ENCODE measurements at regions not wholly inside any gene's neighbourhood (a gene's known extent, or its start where the extent isn't known, plus 50 kb on each side); places are given as distances from the start of the nearest gene placed in this dataset.
"Not testable (repeated sequence)": the region's sequence is repeated elsewhere in the genome, so short reads cannot be mapped to it uniquely, and the experiment has no call there.

DNA sequence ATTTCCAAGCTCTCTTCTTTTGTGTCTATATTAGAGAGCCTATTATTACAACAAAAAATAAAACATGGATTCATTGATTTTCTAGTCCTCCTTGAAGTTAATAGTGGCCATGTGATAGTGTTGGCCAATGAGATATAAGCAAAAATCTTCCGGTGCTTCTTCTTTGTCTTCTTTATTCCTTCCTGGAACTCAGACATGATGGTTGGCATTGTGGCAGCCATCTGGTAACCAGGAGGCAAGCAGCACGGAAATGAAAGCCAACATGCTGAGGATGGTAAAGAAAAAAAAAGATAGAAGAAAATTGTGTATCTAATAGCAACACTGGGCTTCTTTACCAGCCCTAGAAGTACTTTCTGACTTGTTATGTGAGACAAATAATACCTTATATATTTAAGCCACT lies 50.8 kb upstream of the SEL1L start:
- DNase-seq (ENCODE audit: low read depth in 2 of 3, low spot score in 2 of 3): no peak

DNA sequence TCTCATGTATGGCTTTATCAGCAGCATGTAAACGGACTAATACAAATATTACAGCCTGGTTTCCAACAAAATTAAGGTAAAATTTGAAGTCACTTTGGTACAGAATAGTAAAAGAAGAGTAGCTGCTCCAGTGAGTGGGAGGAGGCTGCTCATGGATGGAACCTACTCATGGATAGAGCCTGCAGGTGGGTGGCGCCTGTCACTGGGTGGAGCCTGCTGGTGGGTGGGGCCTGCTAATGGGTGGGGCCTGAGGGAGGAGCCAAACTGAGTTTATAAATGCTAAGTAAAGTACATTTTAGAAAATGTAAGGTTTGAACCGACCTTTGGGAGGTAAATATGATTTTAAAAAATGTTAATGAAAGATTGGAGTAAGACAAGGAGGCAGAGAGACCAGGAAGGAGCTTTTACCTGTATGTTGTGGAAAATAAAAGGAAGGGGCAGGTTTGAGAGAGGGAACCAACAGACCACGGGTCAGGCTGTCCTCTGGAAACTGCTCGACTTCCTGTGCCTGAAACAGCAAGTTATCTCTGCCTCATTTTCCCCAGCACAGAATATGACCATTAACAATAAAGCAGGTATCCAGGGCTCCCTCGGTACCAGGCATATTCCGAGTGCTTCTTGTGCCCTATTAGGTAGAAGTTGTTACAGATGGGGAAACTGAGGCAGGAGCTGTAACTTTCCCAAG lies 55.9 kb upstream of the SEL1L start:
- DNase-seq (ENCODE audit: low read depth in 2 of 3, low spot score in 2 of 3): no peak

DNA sequence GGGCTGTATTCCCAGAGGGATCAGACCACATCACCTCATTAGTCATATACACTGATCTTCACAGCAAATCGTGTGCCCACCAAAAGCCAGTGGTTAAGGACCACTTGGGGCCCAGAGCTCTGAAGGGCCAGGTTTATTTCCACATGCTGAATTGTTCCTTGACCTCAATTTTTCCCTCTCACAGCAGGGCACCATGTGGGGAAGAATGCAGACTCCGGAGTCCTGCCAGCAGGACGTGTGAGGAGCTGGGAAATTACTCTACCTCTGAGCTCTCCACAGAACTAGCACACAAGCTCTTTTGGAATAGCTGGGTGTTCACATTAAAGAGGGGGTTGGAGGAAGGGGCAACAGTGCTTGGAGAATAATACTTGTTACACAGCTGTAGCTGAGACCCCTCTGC lies 57.6 kb upstream of the SEL1L start:
- DNase-seq (ENCODE audit: low read depth in 2 of 3, low spot score in 2 of 3): no peak

DNA sequence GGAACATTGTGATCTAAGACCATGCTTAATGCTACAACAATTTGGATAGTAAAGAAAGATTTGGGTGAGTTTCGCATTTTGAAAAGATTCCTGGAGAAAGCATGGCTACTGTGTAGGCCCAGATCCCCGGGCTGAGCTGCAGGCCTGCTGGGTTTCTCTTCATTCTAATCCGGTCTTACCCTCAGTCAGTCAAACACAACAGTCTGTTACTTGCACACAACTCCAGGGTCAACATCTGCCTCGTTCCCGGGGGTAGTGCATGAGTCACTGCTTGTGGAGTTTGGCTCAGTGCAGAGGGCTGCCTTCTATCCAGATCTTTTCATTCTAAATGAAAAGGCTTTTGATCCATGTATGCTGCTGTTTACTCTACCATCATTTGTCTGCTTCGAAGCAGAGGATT lies 60.4 kb upstream of the SEL1L start:
- no peak for DNase-seq (ENCODE audit: low read depth in 2 of 3, low spot score in 2 of 3)

DNA sequence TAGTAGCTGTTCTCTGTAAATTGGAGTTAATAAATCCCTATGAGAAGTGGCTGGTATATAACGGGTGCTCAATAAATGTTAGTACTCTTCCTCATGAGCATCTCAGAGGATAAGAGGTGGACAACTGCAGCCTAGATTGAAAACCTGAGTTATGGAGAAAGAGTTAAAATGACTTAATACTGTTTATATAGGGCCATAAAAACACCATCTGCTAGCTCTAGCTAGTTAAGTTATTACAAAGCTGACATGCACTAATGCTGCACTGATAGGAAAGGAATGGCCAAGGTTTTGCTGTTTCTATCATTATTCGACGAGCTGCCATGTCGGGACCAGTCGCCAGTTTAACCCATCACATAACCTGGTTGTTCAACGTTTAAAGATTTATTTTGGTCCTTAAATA lies 72.0 kb upstream of the SEL1L start:
- no peak for DNase-seq (ENCODE audit: low read depth in 2 of 3, low spot score in 2 of 3)

DNA sequence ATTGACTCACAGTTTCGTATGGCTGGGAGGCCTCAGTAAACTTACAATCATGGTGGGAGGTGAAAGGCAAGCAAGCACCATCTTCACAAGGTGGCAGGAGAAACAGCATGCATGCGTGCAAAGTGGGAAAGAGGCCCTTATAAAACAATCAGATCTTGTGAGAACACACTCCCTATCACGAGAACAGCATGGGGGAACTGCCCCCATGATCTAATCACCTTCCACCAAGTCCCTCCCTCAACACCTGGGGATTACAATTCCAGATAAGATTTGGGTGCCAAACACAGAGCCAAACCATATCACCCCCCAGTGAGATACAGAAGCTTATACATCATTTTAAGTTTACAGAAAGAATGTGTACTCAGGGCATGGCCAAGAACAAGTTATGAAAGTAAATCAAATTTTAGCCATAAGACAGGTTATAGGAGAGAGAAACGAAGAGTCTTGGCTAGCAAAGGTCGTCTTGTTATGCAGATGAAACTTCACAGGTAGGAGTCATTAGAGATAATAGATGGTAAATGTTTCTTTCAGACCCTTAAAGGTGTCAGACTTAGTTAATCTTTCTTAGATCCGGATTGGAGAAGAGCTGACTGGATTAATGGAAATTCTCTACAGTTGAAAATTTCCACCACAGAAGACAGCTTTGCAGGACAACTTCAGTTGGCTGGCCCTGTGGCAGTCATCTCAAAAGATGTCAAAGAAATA lies 79.8 kb upstream of the SEL1L start:
- DNase-seq (ENCODE audit: low read depth in 2 of 3, low spot score in 2 of 3): no peak

DNA sequence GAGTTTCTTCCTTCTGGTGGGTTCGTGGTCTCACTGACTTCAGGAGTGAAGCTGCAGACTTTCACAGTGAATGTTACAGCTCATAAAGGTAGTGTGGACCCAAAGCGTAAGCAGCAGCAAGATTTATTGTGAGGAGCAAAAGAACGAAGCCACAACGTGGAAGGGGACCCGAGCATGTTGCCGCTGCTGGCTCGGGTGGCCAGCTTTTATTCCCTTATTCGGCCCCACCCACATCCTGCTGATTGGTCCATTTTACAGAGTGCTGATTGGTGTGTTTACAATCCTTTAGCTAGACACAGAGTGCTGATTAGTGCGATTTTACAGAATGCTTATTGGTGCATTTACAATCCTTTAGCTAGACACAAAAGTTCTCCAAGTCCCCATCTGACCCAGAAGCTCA lies 80.6 kb upstream of the SEL1L start:
- DNase-seq (ENCODE audit: low read depth in 2 of 3, low spot score in 2 of 3): not testable (repeated sequence)

DNA sequence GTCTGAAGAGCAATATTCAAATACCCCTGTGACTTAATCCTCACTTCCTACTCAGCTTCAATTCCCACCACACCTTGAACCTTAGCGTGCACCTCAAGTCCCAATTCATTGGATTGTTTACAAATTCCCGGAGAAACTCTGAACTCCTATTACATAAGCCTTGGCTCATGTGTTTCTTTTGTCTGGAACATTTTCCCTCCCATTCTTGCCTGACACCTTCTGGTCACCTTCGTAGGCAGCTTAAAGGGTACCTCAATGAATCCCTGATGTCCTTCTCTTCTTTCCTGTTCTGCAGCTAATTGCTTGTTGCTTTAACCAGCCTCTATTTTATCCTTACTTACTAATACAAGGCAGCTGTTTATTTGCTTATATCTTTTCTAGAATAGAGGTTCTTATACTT lies 85.0 kb upstream of the SEL1L start:
- no peak for DNase-seq (ENCODE audit: low read depth in 2 of 3, low spot score in 2 of 3)

DNA sequence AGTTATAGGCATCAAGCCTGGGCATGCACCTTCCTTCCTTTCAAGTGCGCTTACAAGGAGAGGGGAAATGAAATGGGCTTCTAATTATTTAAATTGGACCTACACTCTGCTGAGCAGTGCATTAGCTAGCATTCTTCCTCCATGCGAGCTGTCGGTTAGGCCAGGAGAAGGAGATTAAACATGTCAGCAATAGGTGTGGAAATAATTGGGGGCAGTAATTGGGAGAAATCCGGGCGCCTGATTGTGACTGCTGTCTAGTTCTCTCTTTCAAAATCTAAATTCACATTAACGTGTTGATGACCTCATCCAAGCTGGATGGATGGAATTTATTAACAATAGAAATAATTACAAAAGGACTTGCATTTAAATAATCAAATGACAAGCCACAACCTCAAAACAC lies 86.2 kb upstream of the SEL1L start:
- no peak for DNase-seq (ENCODE audit: low read depth in 2 of 3, low spot score in 2 of 3)

DNA sequence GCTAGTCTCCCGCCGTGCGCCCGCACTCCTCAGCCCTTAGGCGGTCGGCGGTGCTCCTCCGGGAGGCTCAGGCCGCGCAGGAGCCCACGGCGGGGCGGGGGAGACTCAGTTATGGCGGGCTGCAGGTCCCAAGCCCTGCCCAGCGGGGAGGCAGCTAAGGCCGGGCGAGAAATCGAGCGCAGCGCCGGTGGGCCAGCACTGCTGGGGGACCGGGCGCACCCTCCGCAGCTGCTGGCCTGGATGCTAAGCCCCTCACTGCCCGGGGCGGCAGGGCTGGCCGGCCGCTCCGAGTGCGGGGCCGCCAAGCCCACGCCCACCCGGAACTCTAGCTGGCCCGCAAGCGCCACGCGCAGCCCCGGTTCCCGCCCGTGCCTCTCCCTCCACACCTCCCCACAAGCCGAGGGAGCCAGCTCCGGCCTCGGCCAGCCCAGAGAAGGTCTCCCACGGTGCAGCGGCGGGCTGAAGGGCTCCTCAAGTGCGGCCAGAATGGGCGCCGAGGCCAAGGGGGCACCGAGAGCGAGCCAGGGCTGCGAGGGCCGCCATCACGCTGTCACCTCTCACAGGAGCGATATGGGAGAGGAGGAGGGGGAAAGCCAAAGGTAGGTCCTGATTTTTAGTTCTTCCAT lies 90.2 kb upstream of the SEL1L start:
- not testable (repeated sequence) for DNase-seq (ENCODE audit: low read depth in 2 of 3, low spot score in 2 of 3)

DNA sequence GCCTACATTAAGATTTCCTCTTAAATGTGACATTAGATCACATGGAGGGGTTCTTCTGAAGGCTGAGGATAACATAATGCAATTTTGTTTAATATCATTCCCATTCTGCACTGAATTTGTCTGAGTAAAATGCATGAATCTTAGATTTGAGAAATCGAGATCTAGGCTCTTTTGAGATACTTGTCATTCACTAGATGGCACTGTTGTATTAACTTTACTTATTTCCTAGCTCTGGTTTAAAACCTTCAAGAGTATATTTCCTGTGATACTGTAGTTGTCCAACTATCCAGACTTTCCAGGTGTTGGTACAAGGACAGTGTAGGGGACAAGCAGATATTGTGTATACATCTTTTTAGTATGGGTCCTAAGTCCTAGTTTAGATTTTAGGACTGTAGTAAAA lies 91.7 kb upstream of the SEL1L start:
- DNase-seq (ENCODE audit: low read depth in 2 of 3, low spot score in 2 of 3): no peak

DNA sequence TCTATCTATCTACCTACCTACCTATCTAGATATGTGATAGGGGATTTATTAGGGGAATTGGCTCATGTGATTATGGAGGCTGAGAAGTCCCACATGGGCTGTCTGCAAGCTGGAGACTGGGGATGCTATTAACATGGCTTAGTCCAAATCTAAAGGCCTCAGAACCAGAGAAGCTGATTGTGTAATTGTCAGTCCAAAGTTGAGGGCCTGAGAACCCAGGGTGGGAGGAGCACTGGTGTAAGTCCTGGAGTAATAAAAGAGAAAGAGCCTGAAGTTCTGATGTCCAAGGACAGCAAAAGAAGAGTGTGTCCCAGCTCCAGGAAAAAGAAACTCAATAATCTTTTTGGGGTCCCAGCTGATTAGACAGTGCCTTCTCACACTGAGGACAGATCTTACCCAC lies 98.5 kb upstream of the SEL1L start:
- DNase-seq (ENCODE audit: low read depth in 2 of 3, low spot score in 2 of 3): no peak

DNA sequence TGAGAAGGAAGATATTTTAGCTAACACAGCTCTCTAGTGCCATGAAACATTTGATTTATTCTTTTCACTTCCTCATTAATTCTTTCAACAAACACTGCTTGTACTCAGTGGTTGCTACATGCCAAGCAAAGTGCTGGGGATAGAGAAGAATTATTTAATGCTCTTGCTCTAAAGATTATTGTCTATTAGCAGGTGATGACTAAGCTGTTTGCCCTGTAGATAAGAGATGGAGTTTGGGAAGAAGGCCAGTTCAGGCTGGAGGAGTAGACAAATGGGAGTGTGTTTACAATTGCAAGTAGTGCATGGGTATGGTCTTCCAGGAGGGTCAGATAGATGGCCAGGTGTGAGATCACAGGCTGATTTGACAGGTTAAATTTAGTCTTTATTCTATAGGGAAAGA lies 99.8 kb upstream of the SEL1L start:
- DNase-seq (ENCODE audit: low read depth in 2 of 3, low spot score in 2 of 3): no peak

DNA sequence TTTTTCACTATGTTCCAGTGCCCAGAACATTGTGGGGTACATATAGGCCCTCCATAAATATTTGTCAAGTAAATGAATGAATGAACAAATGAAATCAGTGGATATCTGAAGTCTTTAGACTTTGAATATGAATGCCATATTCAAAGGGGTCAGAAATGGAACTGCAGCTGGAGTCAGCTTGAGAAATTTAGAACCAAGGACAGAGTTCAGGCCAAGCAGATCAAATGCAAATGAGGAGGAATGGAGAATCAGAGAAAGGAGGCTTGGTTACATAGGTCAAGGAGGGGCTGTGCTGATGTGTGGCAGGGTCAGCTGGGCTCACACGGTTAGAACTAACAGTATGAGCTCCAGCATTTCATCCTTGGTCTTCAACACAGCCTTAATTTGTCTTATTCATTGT lies 104.0 kb upstream of the SEL1L start:
- DNase-seq (ENCODE audit: low read depth in 2 of 3, low spot score in 2 of 3): no peak

DNA sequence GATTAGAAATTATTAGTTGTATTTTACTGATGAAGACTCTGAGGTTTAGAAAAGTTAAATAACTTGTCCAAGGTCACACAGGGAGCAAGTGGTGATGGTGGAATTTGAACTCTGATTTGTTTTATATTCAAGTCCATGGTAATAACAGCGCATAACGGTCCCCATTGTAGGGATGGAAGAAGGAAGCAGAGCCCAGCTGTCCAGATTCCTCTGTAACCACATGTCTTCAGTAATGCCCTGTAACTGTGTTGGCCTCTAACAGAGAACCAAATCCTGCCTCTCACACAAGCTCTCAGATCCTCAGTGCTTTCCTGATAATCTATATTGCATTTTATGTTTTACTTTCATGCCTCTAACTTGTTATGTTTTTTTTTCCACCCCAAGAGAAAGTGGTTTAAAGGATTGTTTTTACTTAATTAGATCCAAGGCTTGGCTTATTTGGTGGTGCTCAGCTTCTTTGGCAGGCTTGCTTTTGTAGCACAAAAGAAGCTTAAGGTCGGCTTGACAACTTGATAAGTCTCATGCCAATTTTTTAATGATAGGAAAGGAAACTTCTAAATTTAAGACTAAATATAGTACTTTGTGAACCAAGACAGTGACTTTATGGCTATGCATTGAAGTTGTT lies 105.1 kb upstream of the SEL1L start:
- DNase-seq (ENCODE audit: low read depth in 2 of 3, low spot score in 2 of 3): no peak

DNA sequence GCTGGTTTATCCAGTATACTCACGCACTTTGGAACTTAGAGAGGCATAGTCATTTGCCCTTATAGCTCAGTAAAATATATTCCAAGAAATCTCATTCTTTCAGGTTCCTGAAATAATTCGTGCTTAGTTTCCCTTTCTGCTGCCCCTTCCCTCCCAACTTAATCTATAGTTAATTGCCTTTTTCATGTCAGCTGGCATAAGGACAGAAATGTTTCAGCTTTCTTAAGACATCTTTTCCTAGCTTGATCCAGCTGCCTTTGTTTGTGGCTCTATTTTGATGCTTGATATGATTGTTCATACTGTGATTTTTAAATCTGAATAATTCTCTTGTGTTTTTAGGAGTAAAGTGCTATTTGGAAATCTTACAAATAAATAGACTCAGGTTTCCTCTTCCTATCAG lies 120.0 kb upstream of the SEL1L start:
- no peak for DNase-seq (ENCODE audit: low read depth in 2 of 3, low spot score in 2 of 3)

DNA sequence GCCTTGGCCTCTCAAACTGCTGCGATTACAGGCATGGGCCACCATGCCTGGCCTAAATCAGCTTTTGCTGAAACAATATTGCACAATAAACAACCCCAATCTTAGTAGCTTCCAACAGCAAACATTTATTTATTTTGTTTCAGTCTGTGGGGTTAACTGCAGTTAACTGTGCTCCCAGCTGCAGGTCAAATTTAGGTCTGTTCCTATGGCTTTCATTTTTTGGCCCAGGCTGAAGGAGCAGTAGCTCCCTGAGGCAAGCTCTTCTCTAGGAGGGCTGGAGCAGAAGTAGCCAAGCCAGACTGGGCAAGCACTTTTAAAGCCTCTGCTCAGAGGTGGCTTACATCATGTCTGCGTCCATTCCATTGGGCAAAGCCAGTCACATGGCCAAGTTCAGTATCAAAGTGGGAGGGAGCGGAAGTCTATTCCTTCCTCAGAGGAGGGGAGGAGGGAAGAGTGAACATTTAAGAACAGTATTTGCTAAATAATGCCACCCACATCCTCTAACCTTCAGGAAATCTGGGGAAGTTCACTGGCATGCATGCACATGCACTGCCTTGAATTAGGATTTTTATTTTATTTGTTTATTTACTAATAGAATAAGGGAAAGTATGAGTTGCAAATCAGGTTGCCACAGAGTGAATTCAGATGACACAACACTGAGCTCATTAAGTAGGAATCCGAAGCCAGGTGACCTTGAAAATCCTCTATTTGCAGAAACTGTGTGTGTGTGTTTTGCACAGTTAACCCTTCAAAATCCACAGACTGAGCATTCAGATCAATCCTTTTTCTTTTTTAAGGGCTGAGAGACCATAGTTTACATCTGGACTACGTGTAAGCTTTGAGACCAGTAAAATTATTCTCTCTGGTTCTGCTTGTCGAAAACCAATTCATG lies 122.0 kb upstream of the SEL1L start:
- no peak for DNase-seq (ENCODE audit: low read depth in 2 of 3, low spot score in 2 of 3)

DNA sequence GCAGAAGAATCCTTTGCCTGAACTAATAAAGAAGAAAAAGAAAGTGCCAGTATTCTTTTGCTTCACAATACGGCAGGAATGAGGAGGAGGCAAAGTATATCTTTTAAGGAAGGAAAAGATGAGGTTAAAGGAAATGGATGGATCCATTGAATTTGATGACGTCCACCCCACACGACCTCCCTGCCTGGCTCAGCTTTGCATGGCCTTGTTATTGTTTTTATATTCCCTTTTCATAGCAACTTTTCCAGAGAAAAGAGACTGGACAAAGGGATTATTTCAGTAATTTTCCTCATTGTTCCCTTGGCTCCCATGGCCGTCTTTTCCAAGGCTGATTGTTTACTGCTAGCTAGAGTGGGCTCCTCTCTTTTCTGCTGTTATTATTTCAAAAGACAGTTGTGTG lies 123.2 kb upstream of the SEL1L start:
- DNase-seq (ENCODE audit: low read depth in 2 of 3, low spot score in 2 of 3): no peak

DNA sequence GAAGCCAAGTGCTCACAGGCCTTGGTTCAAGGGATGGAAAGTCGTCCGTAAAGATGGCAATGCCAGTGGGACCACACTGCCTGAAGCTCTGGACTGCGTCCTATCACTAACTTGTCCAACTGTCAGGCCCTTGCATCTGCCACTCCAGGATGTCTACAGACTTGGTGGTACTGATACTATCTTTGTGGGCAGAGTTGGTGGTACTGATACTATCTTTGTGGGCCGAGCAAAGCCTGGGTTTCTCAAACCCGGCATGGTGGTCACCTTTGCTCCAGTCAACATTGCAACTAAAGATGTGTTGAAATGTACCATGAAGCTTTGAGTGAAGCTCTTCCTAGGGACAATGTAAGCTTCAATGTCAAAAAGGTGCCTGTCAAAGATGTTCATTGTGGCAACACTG lies 128.4 kb upstream of the SEL1L start:
- no peak for DNase-seq (ENCODE audit: low read depth in 2 of 3, low spot score in 2 of 3)

DNA sequence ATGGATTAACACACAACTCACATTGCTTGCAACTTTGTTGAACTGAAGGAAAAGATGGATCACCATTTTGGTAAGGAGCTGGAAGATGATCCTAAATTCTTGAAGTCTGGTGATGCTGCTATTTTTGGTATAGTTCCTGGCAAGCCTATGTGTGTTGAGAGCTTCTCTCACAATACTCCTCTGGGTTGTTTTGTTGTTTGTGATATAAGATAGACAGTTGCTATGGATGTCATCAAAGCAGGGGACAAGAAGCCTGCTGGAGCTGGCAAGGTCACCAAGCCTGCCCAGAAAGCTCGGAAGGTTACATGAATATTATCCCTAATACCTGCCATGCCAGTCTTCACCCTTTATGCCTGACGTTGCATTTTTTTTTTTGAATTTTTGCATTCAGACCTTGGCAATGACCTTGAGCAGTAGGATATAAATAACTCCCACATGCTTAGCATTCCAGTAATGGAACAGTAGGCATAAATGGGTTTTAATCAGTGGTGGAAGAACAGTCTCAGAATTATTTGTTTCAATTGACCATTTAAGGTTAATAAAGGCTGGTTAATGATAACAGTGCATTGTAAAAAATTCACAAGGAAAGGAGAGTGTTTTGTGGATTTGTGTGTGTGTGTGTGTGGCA lies 129.0 kb upstream of the SEL1L start:
- DNase-seq (ENCODE audit: low read depth in 2 of 3, low spot score in 2 of 3): no peak

Measured in activated CD8-positive, alpha-beta memory T cell treated with anti-CD3 and anti-CD28 coated beads for 48 hours (primary cell).